ENCODE measurements at regions not wholly inside any gene's neighbourhood (a gene's known extent, or its start where the extent isn't known, plus 50 kb on each side); places are given as distances from the start of the nearest gene placed in this dataset.
"Not testable (repeated sequence)": the region's sequence is repeated elsewhere in the genome, so short reads cannot be mapped to it uniquely, and the experiment has no call there.

DNA sequence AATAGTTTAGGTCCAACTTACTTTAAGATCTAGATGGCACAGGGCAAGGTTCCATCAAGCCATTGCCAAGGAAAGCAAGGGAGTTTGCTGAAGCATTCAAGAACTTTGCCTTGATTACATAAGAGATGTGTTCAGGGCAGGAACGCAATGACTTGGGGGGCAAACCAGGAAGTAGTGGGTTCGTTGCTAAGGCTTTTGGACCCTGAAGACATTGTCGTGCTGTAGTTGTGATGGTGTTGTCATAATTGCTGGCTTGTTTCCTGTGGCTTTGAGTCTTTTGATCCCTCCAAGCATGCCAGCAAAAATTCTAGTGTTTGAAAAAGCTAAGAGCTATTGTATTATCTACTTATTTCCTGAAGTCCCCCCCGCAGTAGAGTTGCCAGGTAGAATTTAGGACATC lies 70.7 kb upstream of the HNF1B start:
- no peak overlapping the region for H3K4me3 ChIP-seq (ENCODE audit: low read depth, low read length)
- TF ChIP-seq, protein P1, sequence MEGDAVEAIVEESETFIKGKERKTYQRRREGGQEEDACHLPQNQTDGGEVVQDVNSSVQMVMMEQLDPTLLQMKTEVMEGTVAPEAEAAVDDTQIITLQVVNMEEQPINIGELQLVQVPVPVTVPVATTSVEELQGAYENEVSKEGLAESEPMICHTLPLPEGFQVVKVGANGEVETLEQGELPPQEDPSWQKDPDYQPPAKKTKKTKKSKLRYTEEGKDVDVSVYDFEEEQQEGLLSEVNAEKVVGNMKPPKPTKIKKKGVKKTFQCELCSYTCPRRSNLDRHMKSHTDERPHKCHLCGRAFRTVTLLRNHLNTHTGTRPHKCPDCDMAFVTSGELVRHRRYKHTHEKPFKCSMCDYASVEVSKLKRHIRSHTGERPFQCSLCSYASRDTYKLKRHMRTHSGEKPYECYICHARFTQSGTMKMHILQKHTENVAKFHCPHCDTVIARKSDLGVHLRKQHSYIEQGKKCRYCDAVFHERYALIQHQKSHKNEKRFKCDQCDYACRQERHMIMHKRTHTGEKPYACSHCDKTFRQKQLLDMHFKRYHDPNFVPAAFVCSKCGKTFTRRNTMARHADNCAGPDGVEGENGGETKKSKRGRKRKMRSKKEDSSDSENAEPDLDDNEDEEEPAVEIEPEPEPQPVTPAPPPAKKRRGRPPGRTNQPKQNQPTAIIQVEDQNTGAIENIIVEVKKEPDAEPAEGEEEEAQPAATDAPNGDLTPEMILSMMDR (IDR thresholded peaks at IDR 0.05; ENCODE audit: low read depth, low read length, missing control alignments) = no peak
- DNase-seq (ENCODE audit: low read depth) = no peak

DNA sequence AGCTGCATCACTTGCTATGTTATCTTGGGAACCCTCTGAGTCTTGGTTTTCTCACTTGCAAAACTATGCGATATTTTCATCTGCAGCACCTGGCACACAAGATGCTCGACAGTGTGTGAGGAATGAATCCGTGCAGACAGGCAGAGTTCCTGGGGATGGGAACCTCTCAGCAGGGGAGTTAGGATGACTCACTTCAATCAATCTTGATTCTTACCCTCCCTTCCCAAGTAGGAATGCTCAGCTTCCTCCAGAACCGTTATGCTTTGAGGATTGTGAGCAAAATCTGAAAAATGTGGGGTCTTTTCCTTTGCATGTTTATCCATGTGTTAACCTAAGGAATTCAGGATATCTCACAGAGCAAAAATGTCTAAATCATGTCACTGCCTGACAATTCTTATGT lies 68.9 kb upstream of the HNF1B start:
- no peak overlapping the region for H3K4me3 ChIP-seq (ENCODE audit: low read depth, low read length)
- TF ChIP-seq, protein P1 (IDR thresholded peaks at IDR 0.05; ENCODE audit: low read depth, low read length, missing control alignments) = no peak
- DNase-seq (ENCODE audit: low read depth) = no peak

DNA sequence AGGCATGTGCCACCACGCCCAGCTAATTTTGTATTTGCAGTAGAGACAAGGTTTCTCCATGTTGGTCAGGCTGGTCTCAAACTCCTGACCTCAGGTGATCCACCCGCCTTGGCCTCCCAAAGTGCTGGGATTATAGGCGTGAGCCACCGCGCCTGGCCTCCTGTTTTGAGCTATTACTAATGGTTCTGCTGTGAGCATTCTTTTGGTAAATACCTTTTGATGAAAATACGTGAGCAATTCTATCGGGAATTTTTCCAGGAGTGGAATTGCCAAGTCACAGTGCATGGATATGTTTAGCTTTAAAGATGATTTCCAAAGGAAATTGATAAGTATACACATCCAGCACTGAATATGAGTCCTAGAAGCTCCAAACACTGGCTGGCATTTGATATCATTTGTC lies 64.0 kb upstream of the HNF1B start:
- not testable (repeated sequence) for H3K4me3 ChIP-seq (ENCODE audit: low read depth, low read length); DNase-seq (ENCODE audit: low read depth)

DNA sequence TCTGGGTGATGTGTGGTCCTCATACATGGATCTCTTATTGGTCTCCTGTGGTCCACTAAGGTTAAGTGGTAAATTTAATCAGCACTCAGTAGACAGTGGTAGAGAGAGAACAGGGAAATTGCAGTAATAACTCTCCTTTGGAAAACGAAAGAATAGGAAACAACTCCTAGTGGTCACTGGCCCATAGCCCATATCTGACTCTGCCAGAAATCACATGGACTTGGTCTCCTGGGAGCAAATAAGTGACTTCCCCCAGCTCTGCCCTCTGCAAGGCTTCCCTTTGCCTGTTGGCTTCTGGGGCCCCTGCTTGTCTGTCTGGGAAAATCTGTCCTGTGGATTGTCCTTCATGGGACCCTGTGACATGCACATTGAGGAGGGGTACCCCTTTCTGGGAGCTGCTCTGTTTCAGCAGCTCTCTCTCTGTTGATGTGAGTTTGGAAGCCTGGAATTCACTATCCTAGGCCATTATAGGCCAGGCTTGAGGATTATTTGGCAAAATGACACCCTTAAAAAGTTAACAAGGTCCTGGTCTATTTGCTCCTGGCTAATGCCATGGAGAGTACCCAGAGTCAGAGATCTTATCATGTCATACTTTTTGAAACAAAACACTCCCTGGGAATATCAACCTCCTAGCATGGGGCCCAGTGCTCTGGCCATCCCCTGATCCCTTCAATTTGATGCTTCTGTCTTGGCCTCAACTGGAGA lies 58.0 kb upstream of the HNF1B start:
- TF ChIP-seq, protein P1 (IDR thresholded peaks at IDR 0.05; ENCODE audit: low read depth, low read length, missing control alignments) = no peak
- no peak for DNase-seq (ENCODE audit: low read depth)
- H3K4me3 ChIP-seq (ENCODE audit: low read depth, low read length) = no peak overlapping the region

DNA sequence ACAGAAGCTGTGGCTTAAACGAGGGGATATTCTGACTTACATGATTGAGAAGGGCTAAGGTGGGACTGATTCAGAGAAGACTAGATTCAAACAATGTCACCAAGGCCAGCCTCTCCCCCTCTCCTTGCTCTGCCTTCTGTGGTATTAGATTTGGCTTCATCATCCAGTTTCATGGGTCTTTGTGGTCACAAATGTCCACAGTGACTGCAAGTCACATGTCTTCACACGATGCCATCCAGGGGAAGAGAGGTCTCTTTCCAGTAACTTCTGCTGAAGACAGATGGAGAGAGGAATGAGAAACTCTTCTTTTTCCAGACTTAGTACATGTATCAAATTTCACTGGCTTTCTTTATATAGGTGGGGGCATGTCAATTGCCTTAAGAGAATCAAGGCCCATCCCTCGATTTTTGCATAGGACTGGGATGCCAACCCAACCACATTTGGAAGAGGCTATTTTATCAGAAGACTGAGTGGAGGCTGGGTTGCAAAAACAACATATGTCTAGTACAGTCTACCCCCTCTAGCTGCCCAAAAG lies 57.3 kb upstream of the HNF1B start:
- DNase-seq (ENCODE audit: low read depth) = no peak
- TF ChIP-seq, protein P1 (IDR thresholded peaks at IDR 0.05; ENCODE audit: low read depth, low read length, missing control alignments) = no peak
- H3K4me3 ChIP-seq (ENCODE audit: low read depth, low read length) = no peak overlapping the region

DNA sequence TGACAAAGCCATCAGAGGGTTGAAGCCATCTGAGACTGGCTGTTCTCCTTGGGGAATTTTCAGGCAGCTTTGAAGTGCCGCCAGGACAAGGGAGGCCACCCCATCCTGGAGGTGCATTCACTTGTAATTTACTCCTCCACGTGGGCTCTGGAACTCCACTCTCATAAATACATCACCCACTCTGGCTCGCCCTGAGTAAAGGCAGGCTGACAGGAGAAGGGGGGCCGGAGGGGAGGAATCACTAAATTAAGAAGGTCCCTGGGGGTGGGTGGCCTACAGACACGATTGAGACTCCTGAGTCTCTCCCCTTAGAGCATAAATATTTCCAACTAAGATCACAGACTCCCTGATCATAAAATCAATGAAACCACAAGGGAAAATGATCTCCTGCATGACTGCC lies 56.3 kb upstream of the HNF1B start:
- DNase-seq (ENCODE audit: low read depth) = no peak
- no peak overlapping the region for H3K4me3 ChIP-seq (ENCODE audit: low read depth, low read length)
- TF ChIP-seq, protein P1 (IDR thresholded peaks at IDR 0.05; ENCODE audit: low read depth, low read length, missing control alignments) = no peak

DNA sequence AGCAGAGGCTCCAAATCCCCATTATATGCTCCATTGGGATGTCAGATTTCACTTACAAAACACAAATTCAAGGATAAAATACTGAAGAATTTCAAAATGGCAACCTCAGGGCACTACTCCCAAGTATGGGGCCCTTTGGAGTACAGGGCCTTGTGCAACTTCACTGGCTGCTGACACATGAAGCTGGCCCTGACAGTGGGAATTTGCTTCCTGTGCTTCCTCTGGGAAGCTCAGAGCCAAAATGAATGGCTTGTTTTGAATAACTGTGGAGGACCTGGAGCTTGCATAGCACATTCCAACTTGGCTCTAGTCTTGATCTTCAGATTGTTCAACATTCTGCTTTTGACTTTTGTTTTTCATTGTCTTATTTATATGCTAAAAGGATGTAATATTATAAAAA lies 52.3 kb upstream of the HNF1B start:
- H3K4me3 ChIP-seq (ENCODE audit: low read depth, low read length) = no peak overlapping the region
- TF ChIP-seq, protein P1 (IDR thresholded peaks at IDR 0.05; ENCODE audit: low read depth, low read length, missing control alignments) = no peak
- no peak for DNase-seq (ENCODE audit: low read depth)

Data from GM12864 (cell line).